HG02973 (cell line): ENCODE measurements at regions not wholly inside any gene's neighbourhood (a gene's known extent, or its start where the extent isn't known, plus 50 kb on each side); places are given as distances from the start of the nearest gene placed in this dataset.
"Not testable (repeated sequence)": the region's sequence is repeated elsewhere in the genome, so short reads cannot be mapped to it uniquely, and the experiment has no call there.

Experiments
- ATAC-seq: cut with Tn5 transposase; IDR thresholded peaks from one replicate; pipeline ENCODE4 v1.9.1; 2021; ENCODE audit warnings: moderate library complexity; ENCODE audit not compliant: unreplicated experiment

DNA sequence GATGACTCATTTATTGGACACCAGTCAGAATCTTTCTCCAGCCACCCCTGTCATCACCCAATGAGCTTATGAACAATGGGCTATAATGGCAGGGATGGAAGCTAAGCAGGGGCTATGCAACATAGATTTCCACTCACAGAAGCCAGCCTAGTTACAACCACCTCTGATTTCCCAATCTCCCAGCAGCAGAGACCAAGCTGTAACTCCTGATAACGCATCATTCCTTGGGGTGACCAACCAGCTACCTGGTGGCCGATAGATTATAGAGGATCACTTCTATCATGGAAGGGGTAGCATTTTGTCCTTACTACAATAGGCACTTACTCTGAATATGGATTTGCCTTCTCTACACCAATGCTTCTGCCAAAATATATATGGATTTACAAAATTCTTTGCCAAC is 302.3 kb upstream of the ATXN7L3B start:
- ATAC-seq: no peak

DNA sequence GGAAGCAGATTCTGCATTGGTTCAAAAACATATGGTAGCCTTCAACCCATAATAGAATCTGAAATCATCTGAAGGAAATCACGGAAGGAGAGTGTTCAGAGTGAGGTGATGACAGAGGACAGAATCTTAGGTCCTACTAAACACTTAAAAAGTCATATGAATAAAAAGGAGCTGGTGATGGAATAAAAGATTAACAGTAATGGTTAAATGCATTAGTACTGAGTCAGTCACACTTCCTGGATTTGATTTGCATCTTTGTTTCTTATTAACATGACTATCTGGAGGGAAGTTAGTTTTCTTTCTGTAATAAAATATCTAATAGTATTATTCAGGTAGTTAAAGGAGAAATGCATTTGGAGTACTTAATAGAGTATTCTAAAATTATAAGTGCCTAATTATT is 296.3 kb upstream of the ATXN7L3B start:
- ATAC-seq: no peak

DNA sequence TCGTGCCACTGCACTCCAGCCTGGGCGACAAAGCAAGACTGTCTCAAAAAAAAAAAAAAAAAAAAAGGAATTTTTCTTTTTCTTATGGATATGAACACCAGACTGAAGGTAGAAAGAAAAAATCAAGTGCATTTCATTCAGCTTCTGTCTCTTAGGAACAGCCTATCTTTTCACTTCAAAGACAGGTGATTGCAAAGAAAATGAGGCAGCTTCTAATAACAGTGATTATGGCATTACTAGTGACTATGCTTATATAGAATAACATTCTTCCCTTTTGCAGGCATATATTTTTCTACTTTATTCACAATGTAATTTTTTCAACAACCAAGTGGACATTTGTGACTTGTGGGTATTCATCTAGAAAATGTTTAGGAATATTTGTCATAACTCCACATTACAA is 295.5 kb upstream of the ATXN7L3B start:
- no peak for ATAC-seq

DNA sequence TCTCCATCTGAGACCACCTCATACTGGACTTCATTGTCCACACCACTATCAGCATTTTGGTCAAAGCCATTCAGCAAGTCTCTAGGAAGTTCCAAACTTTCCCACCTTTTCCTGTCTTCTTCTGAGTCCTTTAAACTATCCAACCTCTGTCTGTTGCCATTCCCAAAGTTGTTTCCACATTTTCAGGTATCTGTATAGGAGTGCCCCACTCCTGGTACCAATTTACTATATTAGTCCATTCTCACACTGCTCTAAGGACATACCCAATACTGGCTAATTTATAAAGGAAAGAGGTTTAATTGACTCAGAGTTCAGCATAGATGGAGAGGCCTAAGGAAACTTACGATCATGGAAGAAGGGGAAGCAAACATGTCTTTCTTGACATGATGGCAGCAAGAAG is 292.2 kb upstream of the ATXN7L3B start:
- no peak for ATAC-seq

DNA sequence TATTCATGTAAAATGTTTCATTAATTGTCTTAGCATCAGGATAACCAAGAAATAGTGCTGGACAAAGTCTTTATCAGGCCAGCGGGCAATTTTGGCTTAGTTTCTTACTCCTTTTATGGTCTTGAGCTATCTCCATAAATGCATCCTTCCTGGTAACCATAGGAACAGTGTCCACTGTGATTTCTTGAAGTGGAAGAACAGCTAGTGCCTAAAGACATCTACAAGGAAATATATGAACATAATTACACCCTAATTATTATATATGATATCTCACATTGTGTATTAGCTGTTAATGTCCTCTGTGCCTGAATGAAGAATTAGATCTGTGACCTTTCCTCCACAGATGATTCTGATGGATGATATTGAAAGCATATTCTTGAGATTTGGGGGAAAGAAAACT is 286.7 kb upstream of the ATXN7L3B start:
- no peak for ATAC-seq

DNA sequence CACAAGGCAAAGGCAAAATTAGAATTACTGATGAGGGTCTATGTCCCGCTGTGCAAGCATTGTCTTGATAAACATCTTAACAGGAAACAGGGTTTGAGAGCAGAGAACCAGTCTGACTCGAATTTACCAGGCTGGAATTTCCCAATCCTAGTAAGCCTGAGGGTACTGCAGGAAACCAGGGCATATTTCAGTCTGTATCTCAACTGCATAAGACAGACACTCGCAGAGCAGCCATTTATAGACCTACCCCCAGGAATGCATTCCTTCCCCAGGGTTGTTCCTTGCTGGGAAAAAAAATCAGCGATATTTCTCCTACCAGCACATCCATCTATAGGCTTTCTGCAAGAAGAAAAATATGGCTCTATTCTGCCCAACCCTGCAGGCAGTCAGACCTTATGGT is 283.8 kb upstream of the ATXN7L3B start:
- ATAC-seq: not testable (repeated sequence)

DNA sequence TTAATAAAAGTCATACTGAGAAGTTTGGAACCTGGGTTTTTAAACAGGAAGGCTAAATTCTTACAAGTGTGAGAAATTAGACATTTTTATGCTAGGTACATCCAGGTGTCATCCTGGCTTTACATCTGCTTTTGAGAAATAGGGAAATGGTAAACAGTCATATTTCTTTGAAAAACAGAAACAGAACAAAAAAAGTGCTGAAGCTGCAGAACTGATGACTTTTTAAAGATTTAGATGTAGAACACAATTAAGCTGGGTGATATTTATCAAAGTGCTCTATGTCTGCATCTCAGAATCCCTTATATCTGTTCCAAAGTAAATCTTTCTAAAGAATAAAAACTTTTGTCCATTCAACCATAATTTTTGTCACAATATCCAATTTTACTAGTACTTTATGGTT is 282.9 kb upstream of the ATXN7L3B start:
- ATAC-seq: no peak

DNA sequence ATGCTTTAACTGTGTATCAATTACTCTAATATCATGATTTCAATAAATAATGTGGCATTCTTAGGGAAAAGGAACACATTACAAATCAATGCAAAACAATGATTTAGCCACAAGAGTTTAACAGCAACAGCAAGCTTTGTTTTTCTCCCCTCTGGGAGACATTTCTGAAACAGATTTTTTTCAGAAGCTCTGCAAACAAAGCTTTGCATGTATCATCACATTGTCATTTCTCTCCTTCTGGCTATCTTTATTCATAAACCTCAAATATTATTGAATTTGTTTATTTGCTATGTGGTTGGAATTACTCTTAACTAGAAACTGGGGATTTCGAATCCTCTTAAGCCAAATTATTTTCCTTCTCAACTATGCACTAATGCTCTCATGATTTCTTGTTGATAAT is 278.4 kb upstream of the ATXN7L3B start:
- no peak for ATAC-seq

DNA sequence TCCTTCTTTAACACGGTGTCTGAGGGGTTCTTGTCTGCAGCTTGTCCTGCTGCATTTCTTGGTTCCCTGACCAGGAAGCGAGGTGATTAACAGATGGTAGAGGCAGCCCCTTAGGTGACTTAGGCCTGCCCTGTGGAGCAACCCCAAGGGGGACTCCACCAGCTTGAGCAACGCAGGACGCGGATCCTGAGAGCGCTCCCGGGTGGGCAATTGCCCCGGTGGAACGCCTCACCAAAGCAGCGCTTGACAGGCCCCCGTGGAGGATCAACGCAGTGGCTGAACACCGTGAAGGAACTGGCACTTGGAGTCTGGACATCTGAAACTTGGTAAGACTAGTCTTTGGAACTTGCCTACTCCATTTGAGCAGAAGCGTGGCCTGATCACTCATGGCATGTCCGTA is 272.9 kb upstream of the ATXN7L3B start:
- ATAC-seq: no peak

DNA sequence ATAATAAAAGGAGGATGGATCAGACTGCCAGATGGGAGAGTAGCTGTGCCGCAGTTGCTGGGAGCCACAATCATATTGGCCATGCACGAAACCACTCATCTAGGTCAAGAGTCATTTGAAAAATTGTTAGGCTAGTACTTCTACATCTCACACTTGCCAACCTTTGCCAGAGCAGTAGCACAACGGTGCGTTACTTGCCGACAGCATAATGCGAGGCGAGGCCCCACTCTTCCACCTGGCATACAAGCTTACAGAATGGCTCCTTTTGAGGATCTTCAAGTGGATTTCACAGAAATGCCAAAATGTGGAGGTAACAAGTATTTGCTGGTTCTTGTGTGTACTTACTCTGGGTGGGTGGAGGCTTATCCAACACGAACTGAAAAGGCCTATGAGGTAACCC is 268.3 kb upstream of the ATXN7L3B start:
- not testable (repeated sequence) for ATAC-seq

DNA sequence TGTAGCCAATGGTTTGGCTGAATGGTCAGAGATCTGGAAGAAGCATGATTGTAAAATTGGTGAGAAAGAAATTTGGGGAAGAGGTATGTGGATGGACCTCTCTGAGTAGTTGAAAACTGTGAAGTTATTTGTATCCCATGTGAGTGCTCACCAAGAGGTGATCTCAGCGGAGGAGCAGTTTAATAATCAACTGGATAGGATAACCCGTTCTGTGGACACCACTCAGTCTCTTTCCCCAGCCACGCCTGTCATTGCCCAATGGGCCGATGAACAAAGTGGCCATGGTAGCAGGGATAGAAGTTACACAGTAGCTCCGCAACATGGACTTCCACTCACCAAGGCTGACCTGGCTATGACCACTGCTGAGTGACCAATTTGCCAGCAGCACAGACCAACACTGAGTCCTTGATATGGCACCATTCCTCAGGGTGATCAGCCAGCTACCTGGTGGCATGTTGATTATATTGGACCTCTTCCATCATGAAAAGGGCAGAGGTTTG is 257.4 kb upstream of the ATXN7L3B start:
- ATAC-seq: no peak

DNA sequence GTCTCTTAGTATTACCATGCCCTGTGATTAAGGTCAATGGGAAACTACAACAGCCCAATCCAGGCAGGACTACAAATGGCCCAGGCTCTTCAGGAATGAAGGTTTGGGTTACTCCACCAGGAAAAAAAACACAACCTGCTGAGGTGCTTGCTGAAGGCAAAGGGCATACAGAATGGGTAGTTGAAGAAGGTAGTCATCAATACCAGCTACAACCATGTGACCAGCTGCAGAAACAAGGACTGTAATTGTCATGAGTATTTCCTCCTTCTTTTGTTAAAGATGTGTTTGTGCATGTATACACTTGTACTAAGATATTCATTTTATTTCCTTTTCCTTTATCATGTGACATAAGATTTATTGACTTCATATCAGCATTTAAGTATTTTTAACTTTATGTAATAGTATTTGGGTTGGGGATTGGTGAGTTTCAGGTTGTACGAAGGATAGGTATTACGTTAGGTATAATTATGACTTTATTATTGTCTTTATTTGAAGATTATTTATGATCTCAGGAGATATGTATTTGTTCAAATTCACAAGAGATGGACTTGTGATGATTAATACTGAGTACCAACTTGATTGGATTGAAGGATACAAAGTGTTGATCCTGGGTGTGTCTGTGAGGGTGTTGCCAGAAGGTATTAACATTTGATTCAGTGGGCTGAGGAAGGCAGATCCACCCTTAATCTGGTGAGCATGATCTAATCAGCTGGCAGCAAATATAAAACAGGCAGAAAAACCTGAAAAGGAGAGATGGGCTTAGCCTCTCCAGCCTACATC is 256.0 kb upstream of the ATXN7L3B start:
- not testable (repeated sequence) for ATAC-seq

DNA sequence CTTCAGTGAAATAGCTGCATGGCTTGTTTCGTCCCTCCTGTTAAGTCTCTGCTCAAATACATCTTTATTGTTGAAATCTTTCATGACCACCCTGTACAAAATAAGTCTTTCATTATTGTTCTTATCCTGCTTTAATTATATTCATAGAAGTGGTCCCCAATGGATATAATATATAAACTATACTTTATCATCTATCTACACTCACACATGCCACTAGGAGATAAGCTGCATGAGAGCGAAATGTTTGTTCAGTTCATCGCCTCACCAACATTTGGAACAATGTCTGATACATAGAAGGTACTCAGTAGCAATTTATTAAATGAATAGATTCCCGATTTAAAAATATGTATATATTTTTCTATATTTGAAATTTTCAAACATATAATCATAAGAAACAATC is 254.0 kb upstream of the ATXN7L3B start:
- no peak for ATAC-seq

DNA sequence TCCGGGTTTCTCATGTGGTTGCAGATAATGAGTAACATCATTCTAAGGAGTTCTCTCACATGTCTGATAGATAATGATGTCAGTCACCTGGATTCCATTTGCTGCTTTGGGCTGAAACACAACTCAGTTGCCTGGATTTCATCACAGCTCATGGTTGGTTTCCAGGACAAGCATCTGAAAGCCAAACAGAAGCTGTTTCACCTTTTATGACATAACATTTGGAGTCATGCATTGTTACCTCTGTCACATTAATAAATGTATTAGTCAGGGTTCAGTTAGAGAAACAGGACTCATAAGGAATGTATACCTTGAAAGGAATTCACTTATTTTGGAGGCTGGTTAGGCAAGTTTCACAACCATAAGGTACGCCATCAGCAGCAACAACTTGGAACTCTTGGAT is 251.9 kb upstream of the ATXN7L3B start:
- ATAC-seq: no peak

DNA sequence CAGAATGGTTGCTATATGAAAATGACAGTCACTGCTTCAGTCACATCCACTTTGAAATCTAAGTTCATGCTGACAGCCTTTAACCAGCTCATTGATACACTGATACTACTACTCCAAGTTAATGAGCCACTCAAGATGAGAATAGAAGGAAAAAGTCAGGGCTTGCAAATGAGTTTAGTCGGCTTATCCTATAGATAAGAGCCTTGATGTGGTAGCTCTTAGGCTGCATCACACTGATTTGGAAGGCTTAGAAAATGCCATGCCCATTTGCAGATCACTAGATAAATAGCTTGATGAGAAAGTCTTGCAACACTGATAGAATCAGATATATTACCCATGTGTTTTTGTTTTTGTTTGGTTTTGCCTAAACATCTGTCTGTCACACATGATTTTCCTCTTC is 251.4 kb upstream of the ATXN7L3B start:
- ATAC-seq: no peak

DNA sequence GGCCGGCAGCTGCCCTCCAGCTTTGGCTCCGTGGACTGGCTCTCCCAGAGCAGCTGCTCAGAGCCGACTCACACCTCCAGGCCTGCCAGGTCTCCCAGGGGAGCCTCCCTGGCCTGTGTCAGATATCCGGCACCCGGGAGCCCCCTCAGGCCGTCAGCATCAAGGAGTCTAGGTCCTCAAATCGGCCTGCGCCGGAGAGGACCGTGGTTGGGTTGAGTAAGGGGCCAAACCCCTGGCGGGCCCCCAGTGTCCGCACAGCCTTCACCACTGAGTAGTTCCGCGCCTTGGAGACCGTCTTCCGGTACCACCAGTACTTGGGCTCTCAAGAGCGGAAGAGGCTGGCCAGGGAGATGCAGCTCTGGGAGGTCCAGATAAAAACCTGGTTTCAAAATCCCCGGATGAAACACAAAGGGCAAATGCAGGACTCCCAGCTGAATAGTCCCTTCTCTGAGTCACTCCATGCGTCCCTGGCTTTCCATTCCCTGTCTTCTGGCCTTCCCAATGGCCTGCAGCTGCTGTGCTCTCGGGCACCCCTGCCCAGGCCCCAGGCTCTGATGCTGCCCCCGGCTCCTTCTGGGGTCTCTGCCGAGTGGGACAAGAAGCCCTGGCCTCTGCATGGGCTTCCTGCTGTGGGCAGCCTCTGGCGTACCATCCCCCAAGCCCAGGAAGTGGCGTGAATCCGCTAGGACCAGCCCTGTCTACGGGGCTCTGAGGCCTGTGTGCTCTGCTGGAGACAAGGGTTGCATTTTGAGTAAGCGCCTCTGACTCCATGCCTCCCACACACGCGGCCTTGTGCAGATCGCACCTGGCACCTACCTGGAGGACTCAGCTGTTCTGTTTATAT is 245.1 kb upstream of the ATXN7L3B start:
- ATAC-seq: no peak

DNA sequence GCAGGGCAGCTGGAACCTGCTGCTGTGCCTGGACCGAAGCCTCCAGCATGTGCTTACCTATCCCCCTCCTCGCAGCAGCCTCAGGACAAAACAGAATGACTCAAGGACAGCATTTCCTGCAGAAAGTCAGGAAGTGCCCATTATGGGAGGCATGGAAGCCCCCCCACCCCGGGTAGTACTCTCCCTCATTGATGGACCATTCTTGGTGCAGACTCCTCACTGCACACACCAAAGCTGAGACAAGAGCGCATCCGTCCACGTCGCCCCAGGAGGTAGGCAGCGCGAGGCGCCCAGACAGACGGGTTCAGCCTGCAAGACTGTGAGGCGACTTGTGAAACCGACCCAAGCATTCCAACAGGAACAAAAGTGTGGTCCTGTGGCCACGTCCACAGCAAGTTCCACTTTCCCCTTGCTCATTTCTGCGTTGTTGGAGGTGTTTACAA is 243.9 kb upstream of the ATXN7L3B start:
- no peak for ATAC-seq

DNA sequence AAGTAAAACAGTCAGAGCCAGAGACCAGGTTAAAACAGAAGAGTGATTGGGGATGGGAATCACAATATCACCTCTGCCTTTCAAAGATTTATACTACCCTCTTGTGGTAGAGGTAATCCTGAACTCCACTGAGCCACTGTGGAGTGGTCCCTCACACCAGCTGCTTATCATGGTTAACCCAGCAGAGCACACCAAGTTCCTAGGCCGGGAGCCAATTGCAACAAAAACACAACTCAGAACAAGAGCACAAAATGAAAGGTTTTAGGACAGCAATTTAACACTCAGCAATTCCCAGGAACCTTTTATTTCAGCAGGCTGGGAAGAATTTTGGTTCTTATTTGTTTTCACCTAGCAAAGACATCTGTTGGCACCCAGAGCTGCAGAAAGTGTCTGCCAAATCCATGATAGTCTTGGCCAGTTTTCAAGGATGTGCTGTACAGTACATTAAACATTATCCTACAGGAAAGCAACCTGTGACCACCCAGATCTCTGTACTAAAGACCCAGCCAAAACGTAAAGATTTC is 220.5 kb upstream of the ATXN7L3B start:
- ATAC-seq: no peak

DNA sequence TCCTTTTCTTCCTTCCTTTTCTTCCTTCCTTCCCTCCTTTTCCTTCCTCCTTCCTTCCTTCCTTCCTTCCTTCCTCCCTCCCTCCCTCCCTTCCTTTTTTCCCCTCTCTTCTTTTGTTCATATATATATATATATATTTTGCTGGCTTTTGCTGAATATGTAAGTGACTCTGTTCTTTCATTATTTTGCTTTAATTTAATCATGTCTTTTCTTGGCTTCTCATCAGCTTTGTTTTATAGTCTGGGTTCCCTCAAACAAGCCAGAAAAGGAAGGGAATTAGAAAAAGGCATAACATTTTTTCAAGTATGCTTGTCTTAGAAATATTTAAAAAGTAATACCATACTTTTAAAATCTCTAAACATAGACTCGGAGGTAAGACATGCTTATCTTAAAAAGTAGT is 219.9 kb upstream of the ATXN7L3B start:
- no peak for ATAC-seq

DNA sequence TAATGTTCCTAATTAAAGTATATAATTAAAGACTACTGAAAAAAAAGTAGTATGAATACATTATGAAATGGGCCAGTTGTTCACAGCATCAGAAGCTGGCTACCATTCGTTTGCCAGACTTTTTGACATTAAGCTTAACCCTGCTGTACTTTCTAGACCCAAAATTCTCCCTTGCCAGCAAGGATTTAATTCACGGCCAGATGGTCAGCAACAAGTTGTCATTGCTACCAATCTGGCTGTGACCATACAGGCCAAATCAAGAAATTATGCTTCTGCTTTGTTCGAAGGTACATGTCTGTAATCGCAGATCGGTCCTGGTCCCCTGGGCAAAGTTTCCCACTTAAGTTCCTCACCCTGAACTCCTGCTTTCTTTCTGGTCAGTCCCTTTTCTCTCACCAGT is 217.7 kb upstream of the ATXN7L3B start:
- ATAC-seq: no peak

DNA sequence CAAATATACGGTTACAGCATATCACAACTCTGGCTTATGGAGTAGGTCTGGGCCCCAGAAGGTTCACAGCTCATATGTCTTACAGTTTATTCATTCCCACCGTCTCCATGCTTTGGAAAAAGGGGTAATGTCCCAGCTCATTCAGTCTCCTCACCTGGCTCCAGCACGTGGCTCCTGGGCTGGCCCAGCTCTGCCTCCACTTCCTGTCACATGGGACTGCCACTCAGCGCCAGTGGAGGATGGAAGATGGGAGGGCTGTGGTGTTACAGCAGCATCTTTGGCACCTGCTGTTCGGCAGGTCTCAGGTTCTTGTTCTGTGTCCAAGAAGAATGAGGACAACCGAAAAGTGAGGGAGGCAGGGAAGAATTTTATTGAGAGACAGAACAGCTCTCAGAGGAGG is 216.3 kb upstream of the ATXN7L3B start:
- ATAC-seq: no peak

DNA sequence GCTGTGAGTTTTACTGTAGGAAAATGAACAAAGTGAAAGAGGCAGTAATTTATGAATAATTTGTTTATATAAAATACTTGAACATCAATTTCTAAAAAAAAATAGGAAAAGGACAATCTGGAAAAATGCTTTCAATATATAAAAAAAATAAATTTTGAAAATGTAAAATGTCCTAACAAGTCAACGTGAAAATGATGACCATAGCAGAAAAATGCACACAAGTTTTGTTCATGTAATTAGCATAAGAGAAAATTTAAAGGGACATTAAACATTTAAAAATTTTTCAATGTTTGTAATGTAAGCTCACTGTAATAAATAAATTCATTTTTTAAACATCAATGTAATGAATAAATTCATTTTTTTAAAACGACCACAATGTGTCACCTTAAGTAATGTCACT is 214.8 kb upstream of the ATXN7L3B start:
- ATAC-seq: no peak
